ENCODE measurements at regions not wholly inside any gene's neighbourhood (a gene's known extent, or its start where the extent isn't known, plus 50 kb on each side); places are given as distances from the start of the nearest gene placed in this dataset.

DNA sequence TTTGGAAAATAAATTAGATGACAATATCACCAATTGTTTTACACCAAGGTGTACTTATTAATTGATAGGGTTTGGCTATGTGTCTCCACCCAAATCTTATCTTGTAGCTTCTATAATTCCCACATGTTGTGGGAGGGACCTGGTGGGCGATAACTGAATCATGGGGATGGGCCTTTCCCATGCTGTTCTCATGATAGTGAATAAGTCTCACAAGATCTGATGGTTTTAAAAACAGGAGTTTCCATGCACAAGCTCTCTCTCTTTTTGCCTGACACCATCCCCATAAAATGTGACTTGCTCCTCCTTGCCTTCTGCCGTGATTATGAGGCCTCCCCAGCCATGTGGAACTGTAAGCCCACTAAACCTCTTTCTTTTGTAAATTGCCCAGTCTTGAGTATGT is 131.0 kb upstream of the LMO4 start:
- no peaks in the 10 kb centered on the region for H3K36me3 ChIP-seq (ENCODE audit: insufficient read depth, low read length)
- intact Hi-C loops (cut with DNase I, micrococcal nuclease), result no loop called here
- H3K36me3 Mint-ChIP-seq (ENCODE audit: low read depth), result no peaks in the 10 kb centered on the region
- H3K4me3 Mint-ChIP-seq, result no peak overlapping the region
- no peak overlapping the region for H3K27ac ChIP-seq (ENCODE audit: low read depth in 1 of 2, low read length in 2 of 2)
- TF ChIP-seq, protein P1, sequence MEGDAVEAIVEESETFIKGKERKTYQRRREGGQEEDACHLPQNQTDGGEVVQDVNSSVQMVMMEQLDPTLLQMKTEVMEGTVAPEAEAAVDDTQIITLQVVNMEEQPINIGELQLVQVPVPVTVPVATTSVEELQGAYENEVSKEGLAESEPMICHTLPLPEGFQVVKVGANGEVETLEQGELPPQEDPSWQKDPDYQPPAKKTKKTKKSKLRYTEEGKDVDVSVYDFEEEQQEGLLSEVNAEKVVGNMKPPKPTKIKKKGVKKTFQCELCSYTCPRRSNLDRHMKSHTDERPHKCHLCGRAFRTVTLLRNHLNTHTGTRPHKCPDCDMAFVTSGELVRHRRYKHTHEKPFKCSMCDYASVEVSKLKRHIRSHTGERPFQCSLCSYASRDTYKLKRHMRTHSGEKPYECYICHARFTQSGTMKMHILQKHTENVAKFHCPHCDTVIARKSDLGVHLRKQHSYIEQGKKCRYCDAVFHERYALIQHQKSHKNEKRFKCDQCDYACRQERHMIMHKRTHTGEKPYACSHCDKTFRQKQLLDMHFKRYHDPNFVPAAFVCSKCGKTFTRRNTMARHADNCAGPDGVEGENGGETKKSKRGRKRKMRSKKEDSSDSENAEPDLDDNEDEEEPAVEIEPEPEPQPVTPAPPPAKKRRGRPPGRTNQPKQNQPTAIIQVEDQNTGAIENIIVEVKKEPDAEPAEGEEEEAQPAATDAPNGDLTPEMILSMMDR (IDR thresholded peaks at IDR 0.05), result no peak
- peaks cover 10% of the 10 kb centered on the region in 2 experiments for H3K27me3 ChIP-seq (ENCODE audit: control insufficient read depth in 1 of 2, insufficient read depth in 2 of 2, low read length in 2 of 2)
- H3K27ac Mint-ChIP-seq, result no peak overlapping the region
- peaks cover 4% of the 10 kb centered on the region for H3K4me1 ChIP-seq (ENCODE audit: insufficient read depth, low read length)
- ATAC-seq (ENCODE audit: poor library complexity), result no peak
- H3K4me3 ChIP-seq (ENCODE audit: low read length), result no peak overlapping the region
- H3K27me3 Mint-ChIP-seq, result peaks cover 24% of the 10 kb centered on the region
- ChIA-PET POLR2A (no interaction called here), CTCF (no interaction called here)
- H3K9me3 Mint-ChIP-seq, result peaks cover 2% of the 10 kb centered on the region
- no peaks in the 10 kb centered on the region for H3K9me3 ChIP-seq (ENCODE audit: control insufficient read depth in 1 of 2, insufficient read depth in 1 of 2, low read length in 2 of 2)
- DNase-seq, result no peak
- H3K4me1 Mint-ChIP-seq (ENCODE audit: low read depth), result peaks cover 3% of the 10 kb centered on the region

DNA sequence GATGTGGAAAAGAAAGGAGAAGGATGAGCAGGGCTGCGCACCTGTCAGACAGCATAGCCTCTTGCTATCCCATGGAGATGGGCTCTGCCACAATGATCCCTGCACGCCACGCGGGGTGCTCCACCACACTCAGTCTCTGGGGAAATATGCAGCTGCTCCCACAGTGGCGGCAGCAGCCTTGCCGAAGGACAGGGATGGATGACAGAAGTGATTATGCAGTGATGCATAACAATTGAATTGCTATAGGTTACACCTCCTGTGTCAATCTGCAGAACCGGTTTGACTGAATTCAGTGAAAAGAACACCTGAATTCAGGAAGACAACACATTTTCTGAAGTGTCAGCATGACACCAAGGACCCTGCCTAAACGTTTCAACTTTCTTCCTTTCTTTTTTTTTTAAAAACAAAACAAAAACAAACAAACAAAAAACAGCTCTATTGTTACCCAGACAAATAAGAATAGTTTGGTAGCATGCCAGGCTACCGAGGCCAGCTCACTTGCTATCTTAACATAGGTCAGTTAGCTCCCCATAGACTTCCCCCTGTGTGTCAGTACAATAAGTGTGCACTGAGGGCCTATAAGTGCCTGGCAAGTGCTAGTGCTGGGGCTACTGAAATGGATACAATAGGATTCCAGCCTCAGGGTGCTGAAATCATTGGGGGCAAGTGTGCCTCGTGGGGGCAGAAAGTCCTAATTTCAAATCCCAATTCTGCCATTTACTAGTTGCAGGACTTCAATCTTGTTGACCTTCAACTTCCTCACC is 127.6 kb upstream of the LMO4 start:
- Histone ChIP-seq H3K36me3 (ENCODE audit: insufficient read depth, low read length) (no peaks in the 10 kb centered on the region), H3K4me3 (ENCODE audit: low read length) (no peak overlapping the region), H3K27ac (ENCODE audit: low read depth in 1 of 2, low read length in 2 of 2) (no peak overlapping the region), H3K27me3 (ENCODE audit: control insufficient read depth in 1 of 2, insufficient read depth in 2 of 2, low read length in 2 of 2) (peaks cover 11 to 16% of the 10 kb centered on the region in 2 experiments), H3K4me1 (ENCODE audit: insufficient read depth, low read length) (peaks cover 7% of the 10 kb centered on the region), H3K9me3 (ENCODE audit: control insufficient read depth in 1 of 2, insufficient read depth in 1 of 2, low read length in 2 of 2) (no peaks in the 10 kb centered on the region)
- peaks cover 35% of the 10 kb centered on the region for H3K27me3 Mint-ChIP-seq
- peaks cover 9% of the 10 kb centered on the region for H3K4me1 Mint-ChIP-seq (ENCODE audit: low read depth)
- ATAC-seq (ENCODE audit: poor library complexity) (no peak), DNase-seq (no peak)
- TF ChIP-seq, protein P1 (IDR thresholded peaks at IDR 0.05), result no peak
- intact Hi-C loops (cut with DNase I, micrococcal nuclease), result no loop called here
- POLR2A ChIA-PET, result no interaction called here
- no peaks in the 10 kb centered on the region for H3K9me3 Mint-ChIP-seq
- CTCF ChIA-PET, result no interaction called here
- no peaks in the 10 kb centered on the region for H3K36me3 Mint-ChIP-seq (ENCODE audit: low read depth)
- no peak overlapping the region for H3K27ac Mint-ChIP-seq
- H3K4me3 Mint-ChIP-seq, result no peak overlapping the region

DNA sequence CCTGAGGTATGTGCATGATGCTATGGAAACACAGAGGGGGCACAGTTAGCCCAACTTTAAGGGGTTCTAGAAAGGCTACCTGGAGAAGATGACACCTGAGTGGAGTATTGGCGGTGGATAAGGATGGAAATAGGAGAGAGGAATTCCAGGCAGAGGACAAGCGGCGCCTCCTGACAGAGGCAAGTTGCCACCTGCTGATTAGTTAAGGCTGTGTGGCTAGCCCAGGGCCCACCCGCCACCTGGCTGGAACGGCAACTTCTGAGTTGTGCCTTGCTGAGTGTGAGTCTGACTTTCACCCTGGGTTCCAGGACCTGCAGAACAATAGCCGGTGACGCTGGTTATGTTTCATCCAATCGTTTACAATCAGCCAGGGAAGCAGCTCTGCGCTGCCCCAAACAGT is 126.9 kb upstream of the LMO4 start:
- H3K27me3 ChIP-seq (ENCODE audit: control insufficient read depth in 1 of 2, insufficient read depth in 2 of 2, low read length in 2 of 2), result peaks cover 11 to 16% of the 10 kb centered on the region in 2 experiments
- no peaks in the 10 kb centered on the region for H3K9me3 ChIP-seq (ENCODE audit: control insufficient read depth in 1 of 2, insufficient read depth in 1 of 2, low read length in 2 of 2)
- H3K36me3 ChIP-seq (ENCODE audit: insufficient read depth, low read length), result no peaks in the 10 kb centered on the region
- no peak overlapping the region for H3K27ac ChIP-seq (ENCODE audit: low read depth in 1 of 2, low read length in 2 of 2)
- intact Hi-C loops (cut with DNase I, micrococcal nuclease), result no loop called here
- POLR2A ChIA-PET, result no interaction called here
- CTCF ChIA-PET, result no interaction called here
- H3K4me3 Mint-ChIP-seq, result no peak overlapping the region
- DNase-seq, result no peak
- H3K9me3 Mint-ChIP-seq, result no peaks in the 10 kb centered on the region
- TF ChIP-seq, protein P1 (IDR thresholded peaks at IDR 0.05), result no peak
- no peak overlapping the region for H3K4me3 ChIP-seq (ENCODE audit: low read length)
- H3K4me1 ChIP-seq (ENCODE audit: insufficient read depth, low read length), result peaks cover 7% of the 10 kb centered on the region
- H3K4me1 Mint-ChIP-seq (ENCODE audit: low read depth), result peaks cover 9% of the 10 kb centered on the region
- peaks cover 35% of the 10 kb centered on the region for H3K27me3 Mint-ChIP-seq
- no peak for ATAC-seq (ENCODE audit: poor library complexity)
- H3K27ac Mint-ChIP-seq, result no peak overlapping the region
- no peaks in the 10 kb centered on the region for H3K36me3 Mint-ChIP-seq (ENCODE audit: low read depth)

Measured in CD4-positive, alpha-beta T cell (primary cell).